ENCODE measurements at regions not wholly inside any gene's neighbourhood (a gene's known extent, or its start where the extent isn't known, plus 50 kb on each side); places are given as distances from the start of the nearest gene placed in this dataset.

GRCh38 chr4:62398318-62398717 lies 1198.2 kb downstream of the ADGRL3 start:
- TF ChIP-seq CTCF (IDR thresholded peaks at IDR 0.05; ENCODE audit: poor library complexity): no peak
- no peak for TF ChIP-seq EZH2 (IDR thresholded peaks at IDR 0.05; ENCODE audit: borderline replicate concordance)
- no peak for TF ChIP-seq EZH2phosphoT487 (IDR thresholded peaks at IDR 0.05; ENCODE audit: low read depth, severe bottlenecking, unreplicated experiment)
